ENCODE measurements at regions not wholly inside any gene's neighbourhood (a gene's known extent, or its start where the extent isn't known, plus 50 kb on each side); places are given as distances from the start of the nearest gene placed in this dataset.

DNA sequence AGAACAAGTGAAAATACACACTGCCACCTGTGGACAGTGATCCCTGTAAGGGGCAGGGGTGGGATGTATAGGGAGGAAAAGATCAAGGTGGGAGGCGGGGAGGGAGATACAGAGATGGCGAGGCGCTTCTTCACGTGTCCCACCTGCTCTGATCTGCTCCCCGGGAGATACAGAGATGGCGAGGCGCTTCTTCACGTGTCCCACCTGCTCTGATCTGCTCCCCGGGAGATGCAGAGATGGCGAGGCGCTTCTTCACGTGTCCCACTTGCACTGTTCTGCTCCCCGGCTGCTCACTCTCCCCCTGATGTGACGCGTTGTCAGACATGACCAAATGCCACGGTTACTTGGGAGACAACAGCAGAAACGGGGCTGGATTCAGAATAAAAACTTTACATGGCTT, 308.3 kb upstream of the SHH start:
- H3K4me3 ChIP-seq (replicated peaks in 1 of 3; ENCODE audit: insufficient read depth in 1 of 3, low read depth in 1 of 3, low read length in 3 of 3) = no peak overlapping the region
- peaks cover 4% of the 10 kb centered on the region for H3K9me3 ChIP-seq (replicated peaks; ENCODE audit: control insufficient read depth, insufficient read depth, low read length)
- ChIA-PET POLR2A (no interaction called here), CTCF (no interaction called here)
- dilution Hi-C loops (cut with MboI; ENCODE audit: extremely low pct_ligation_motif_present, low sequenced_read_pairs) = no loop called here
- no peaks in the 10 kb centered on the region for H3K79me2 ChIP-seq (ENCODE audit: control insufficient read depth, insufficient read depth, low read length)
- no peaks in the 10 kb centered on the region for H3K36me3 ChIP-seq (ENCODE audit: control insufficient read depth in 2 of 2, extremely low read depth in 1 of 2, insufficient read depth in 2 of 2, low read length in 2 of 2)
- H3K27ac ChIP-seq (ENCODE audit: insufficient read depth, low read depth, low read length) = no peak overlapping the region
- no peak overlapping the region for H2AFZ ChIP-seq (ENCODE audit: low read depth, low read length)
- no peaks in the 10 kb centered on the region for H3K9me1 ChIP-seq (replicated peaks; ENCODE audit: control insufficient read depth, extremely low read depth, insufficient read depth, low read length)
- no peaks in the 10 kb centered on the region for H3K4me1 ChIP-seq (ENCODE audit: control insufficient read depth, extremely low read depth, insufficient read depth, low read length)
- H3K4me2 ChIP-seq (ENCODE audit: insufficient read depth, low read length) = no peak overlapping the region
- TF ChIP-seq POLR2A (IDR thresholded peaks at IDR 0.05; ENCODE audit: low read depth, low read length) (no peak), MYC (IDR thresholded peaks at IDR 0.05; ENCODE audit: low read depth, low read length) (no peak), FOS (IDR thresholded peaks at IDR 0.05; ENCODE audit: borderline replicate concordance, insufficient read depth, low read length) (no peak), EZH2 (IDR thresholded peaks at IDR 0.05; ENCODE audit: borderline replicate concordance, low read depth, low read length, severe bottlenecking) (no peak), POLR2AphosphoS5 (IDR thresholded peaks at IDR 0.05; ENCODE audit: insufficient read depth, low read depth, low read length) (no peak), JUN (IDR thresholded peaks at IDR 0.05; ENCODE audit: borderline replicate concordance, insufficient read depth, insufficient read length, low read depth) (no peak), GATA2 (IDR thresholded peaks at IDR 0.05; ENCODE audit: insufficient read depth, insufficient read length, low read depth, low read length) (no peak)
- TF ChIP-seq, protein P1, sequence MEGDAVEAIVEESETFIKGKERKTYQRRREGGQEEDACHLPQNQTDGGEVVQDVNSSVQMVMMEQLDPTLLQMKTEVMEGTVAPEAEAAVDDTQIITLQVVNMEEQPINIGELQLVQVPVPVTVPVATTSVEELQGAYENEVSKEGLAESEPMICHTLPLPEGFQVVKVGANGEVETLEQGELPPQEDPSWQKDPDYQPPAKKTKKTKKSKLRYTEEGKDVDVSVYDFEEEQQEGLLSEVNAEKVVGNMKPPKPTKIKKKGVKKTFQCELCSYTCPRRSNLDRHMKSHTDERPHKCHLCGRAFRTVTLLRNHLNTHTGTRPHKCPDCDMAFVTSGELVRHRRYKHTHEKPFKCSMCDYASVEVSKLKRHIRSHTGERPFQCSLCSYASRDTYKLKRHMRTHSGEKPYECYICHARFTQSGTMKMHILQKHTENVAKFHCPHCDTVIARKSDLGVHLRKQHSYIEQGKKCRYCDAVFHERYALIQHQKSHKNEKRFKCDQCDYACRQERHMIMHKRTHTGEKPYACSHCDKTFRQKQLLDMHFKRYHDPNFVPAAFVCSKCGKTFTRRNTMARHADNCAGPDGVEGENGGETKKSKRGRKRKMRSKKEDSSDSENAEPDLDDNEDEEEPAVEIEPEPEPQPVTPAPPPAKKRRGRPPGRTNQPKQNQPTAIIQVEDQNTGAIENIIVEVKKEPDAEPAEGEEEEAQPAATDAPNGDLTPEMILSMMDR (IDR thresholded peaks at IDR 0.05; ENCODE audit: extremely low read depth in 1 of 2, insufficient read depth in 1 of 2, low read depth in 1 of 2, low read length in 2 of 2) = no peak
- TF ChIP-seq, protein P2, sequence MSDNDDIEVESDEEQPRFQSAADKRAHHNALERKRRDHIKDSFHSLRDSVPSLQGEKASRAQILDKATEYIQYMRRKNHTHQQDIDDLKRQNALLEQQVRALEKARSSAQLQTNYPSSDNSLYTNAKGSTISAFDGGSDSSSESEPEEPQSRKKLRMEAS (IDR thresholded peaks at IDR 0.05; ENCODE audit: insufficient read depth, insufficient read length) = no peak
- no TSS peak for BruUV-seq (replicated peaks)
- DNase-seq (ENCODE audit: low read depth, low spot score) (no peak), FAIRE-seq (no peak)
- intact Hi-C loops (cut with micrococcal nuclease) = no loop called here
- no peaks in the 10 kb centered on the region for H3K27me3 ChIP-seq (ENCODE audit: control insufficient read depth in 2 of 2, insufficient read depth in 2 of 2, low read length in 2 of 2)
- H4K20me1 ChIP-seq (replicated peaks; ENCODE audit: control insufficient read depth, extremely low read depth, insufficient read depth, low read length) = no peaks in the 10 kb centered on the region
- no peak overlapping the region for H3K9ac ChIP-seq (replicated peaks; ENCODE audit: extremely low read depth, insufficient read depth, low read length)
